Nephron (organoid): ENCODE measurements at regions not wholly inside any gene's neighbourhood (a gene's known extent, or its start where the extent isn't known, plus 50 kb on each side); places are given as distances from the start of the nearest gene placed in this dataset.

ENCODE experiments used
- H3K27ac Mint-ChIP-seq, 3 experiments: 2 replicates each; pipeline ENCODE4 v1.8.0; 2020; ENCODE audit warnings: mixed read lengths in 3 of 3, mild to moderate bottlenecking in 2 of 3, moderate library complexity in 1 of 3
- H3K27me3 Mint-ChIP-seq: 2 replicates; pipeline ENCODE4 v1.8.0; 2021; ENCODE audit warnings: low read depth, mild to moderate bottlenecking, moderate library complexity, mixed read lengths
- H3K36me3 Mint-ChIP-seq: 2 replicates; pipeline ENCODE4 v1.8.0; 2020; ENCODE audit warnings: low read depth, mixed read lengths
- H3K4me1 Mint-ChIP-seq: 2 replicates; pipeline ENCODE4 v1.8.0; 2020; ENCODE audit warnings: mixed read lengths
- H3K4me3 Mint-ChIP-seq, 3 experiments: 2 replicates each; pipeline ENCODE4 v1.8.0; 2020; ENCODE audit warnings: mild to moderate bottlenecking in 3 of 3, mixed read lengths in 3 of 3, moderate library complexity in 2 of 3
- H3K9me3 Mint-ChIP-seq: 2 replicates; pipeline ENCODE4 v1.8.0; 2020; ENCODE audit warnings: mixed read lengths
- TF ChIP-seq, protein P1 (sequence below), 3 experiments: fragments of 200-600 bp; sonication (generic); IDR thresholded peaks; one replicate each; pipeline ENCODE4 v1.5.0; 2021; ENCODE audit warnings: antibody characterized with exemption in 3 of 3; ENCODE audit not compliant: unreplicated experiment in 3 of 3

DNA sequence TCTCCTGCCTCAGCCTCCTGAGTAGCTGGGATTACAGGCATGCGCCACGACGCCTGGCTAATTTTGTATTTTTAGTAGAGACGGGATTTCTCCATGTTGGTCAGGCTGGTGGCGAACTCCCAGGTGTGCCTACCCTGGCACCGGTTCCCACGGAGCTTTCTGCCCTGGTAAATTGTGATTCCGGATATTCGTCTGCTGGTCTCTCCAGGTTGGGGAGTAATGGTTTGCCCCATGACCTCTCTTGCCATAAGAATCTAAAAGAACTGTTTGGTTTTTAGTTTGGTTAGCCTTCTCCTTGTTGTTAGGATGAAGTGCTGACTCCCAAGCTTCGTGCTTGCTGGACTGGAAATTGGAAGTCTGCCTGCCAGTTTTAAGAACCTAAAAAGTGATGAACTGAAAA is 223.8 kb downstream of the BCAS1 start:
- Mint-ChIP-seq H3K27me3 (peaks cover 3% of the 10 kb centered on the region), H3K27ac (no peak overlapping the region), H3K4me1 (no peaks in the 10 kb centered on the region), H3K9me3 (no peaks in the 10 kb centered on the region), H3K36me3 (no peaks in the 10 kb centered on the region), H3K4me3 (no peak overlapping the region)
- TF ChIP-seq, protein P1, sequence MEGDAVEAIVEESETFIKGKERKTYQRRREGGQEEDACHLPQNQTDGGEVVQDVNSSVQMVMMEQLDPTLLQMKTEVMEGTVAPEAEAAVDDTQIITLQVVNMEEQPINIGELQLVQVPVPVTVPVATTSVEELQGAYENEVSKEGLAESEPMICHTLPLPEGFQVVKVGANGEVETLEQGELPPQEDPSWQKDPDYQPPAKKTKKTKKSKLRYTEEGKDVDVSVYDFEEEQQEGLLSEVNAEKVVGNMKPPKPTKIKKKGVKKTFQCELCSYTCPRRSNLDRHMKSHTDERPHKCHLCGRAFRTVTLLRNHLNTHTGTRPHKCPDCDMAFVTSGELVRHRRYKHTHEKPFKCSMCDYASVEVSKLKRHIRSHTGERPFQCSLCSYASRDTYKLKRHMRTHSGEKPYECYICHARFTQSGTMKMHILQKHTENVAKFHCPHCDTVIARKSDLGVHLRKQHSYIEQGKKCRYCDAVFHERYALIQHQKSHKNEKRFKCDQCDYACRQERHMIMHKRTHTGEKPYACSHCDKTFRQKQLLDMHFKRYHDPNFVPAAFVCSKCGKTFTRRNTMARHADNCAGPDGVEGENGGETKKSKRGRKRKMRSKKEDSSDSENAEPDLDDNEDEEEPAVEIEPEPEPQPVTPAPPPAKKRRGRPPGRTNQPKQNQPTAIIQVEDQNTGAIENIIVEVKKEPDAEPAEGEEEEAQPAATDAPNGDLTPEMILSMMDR (IDR thresholded peaks at IDR 0.05; ENCODE audit: unreplicated experiment in 3 of 3): no peak

DNA sequence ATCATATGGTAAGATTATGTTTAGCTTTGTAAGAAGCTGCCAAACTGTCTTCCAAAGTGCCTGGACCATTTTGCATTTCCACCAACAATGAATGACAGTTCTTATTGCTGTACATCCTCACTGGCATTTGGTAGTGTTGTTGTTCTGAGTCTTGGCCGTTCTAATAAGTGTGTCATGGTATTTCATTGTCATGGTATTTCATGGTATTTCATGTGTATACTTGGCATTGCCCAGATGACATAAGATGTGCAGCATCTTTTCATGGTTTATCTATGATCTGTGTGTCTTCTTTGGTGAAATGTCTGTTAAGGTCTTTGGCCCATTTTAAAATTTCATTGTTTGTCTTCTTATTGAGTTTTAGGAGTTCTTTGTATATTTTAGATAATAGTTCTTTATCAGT is 224.4 kb downstream of the BCAS1 start:
- Mint-ChIP-seq H3K9me3 (no peaks in the 10 kb centered on the region), H3K27me3 (peaks cover 3% of the 10 kb centered on the region)

DNA sequence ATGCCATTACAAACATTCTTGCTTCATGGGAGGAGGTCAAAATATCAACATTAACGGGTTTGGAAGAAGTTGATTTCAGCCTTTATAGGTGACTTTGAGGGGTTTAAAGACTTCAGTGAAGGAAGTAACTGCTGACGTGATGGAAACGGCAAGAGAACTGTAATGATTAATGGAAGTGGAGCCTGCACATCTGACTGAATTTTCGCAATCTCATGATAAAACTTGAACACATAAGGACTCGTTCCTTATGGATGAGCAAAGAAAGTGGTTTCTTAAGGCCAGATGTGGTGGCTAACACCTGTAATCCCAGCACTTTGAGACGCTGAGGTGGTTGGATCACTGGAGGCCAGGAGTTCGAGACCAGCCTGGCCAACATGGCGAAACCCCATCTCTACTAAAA is 226.1 kb downstream of the BCAS1 start:
- no peak overlapping the region for H3K27ac Mint-ChIP-seq
- H3K4me3 Mint-ChIP-seq: no peak overlapping the region
- TF ChIP-seq, protein P1 (IDR thresholded peaks at IDR 0.05; ENCODE audit: unreplicated experiment in 3 of 3): no peak
- no peaks in the 10 kb centered on the region for H3K36me3 Mint-ChIP-seq
- H3K9me3 Mint-ChIP-seq: no peaks in the 10 kb centered on the region
- H3K4me1 Mint-ChIP-seq: no peaks in the 10 kb centered on the region
- peaks cover under 1% of the 10 kb centered on the region for H3K27me3 Mint-ChIP-seq

More for the DNA sequence above, 224.4 kb downstream of the BCAS1 start:
- H3K27ac Mint-ChIP-seq: no peak overlapping the region
- H3K4me3 Mint-ChIP-seq: no peak overlapping the region
- H3K36me3 Mint-ChIP-seq: no peaks in the 10 kb centered on the region
- H3K4me1 Mint-ChIP-seq: no peaks in the 10 kb centered on the region
- TF ChIP-seq, protein P1 (IDR thresholded peaks at IDR 0.05; ENCODE audit: unreplicated experiment in 3 of 3): no peak

DNA sequence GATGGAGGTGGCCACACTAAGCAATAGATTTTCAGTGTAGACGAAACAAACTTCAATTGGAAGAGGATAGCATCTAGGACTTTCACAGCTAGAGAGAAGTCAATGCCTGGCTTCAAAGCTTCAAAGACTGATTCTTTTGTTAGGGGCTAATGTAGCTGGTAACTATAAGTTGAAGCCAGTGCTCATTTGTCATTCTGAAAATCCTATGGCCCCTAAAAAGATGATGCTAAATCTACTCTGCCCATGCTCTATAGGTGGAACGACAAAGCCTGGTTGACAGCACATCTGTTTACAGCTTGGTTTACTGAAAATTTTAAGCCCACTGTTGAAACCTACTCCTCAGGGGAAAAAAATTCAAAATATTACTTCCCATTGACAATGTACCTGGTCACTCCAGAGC is 226.7 kb downstream of the BCAS1 start:
- Mint-ChIP-seq H3K36me3 (no peaks in the 10 kb centered on the region), H3K9me3 (no peaks in the 10 kb centered on the region), H3K27ac (no peak overlapping the region), H3K4me1 (no peaks in the 10 kb centered on the region), H3K27me3 (no peaks in the 10 kb centered on the region), H3K4me3 (no peak overlapping the region)
- TF ChIP-seq, protein P1 (IDR thresholded peaks at IDR 0.05; ENCODE audit: unreplicated experiment in 3 of 3): no peak

DNA sequence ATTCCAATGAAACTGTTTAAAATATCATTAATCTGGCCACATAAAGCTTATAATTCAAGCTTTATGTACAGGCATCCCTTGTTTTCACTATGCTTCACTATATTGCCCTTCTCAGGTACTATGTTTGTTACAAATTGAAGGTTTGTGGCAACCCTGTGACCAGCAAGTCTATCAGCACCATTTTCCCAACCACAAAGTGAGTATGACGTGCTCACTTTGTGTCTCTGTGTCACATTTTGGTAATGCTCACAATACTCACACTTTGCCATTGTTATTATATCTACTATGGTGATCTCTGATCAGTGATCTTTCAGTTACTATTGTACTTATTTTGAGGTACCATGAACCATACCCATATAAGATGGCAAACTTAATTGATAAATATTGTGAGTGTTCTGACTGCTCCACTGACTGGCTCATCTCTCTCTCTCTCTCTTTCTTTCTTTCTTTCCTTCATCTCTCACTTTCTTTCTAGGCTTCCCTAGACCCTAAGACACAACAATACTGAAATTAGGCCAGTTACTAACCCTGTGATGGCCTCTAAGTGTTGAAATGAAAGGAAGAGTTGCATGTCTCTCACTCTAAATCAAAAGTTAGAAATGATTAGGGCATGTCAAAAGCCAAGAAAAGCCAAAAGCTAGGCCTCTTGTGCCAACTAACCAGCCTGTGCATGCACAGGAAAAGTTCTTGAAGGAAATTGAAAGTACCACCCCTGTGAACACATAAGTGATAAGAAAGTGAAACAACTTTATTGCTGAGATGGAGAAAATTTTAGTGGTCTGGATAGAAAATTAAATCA is 227.9 kb downstream of the BCAS1 start:
- no peaks in the 10 kb centered on the region for H3K27me3 Mint-ChIP-seq

More for the DNA sequence above, 227.9 kb downstream of the BCAS1 start:
- no peak overlapping the region for H3K4me3 Mint-ChIP-seq
- no peaks in the 10 kb centered on the region for H3K36me3 Mint-ChIP-seq
- TF ChIP-seq, protein P1 (IDR thresholded peaks at IDR 0.05; ENCODE audit: unreplicated experiment in 3 of 3): no peak
- H3K27ac Mint-ChIP-seq: no peak overlapping the region
- H3K4me1 Mint-ChIP-seq: no peaks in the 10 kb centered on the region
- no peaks in the 10 kb centered on the region for H3K9me3 Mint-ChIP-seq
